PFSK-1 (cell line): ENCODE measurements at regions not wholly inside any gene's neighbourhood (a gene's known extent, or its start where the extent isn't known, plus 50 kb on each side); places are given as distances from the start of the nearest gene placed in this dataset.

Source experiments
- POLR2AphosphoS5 ChIP-seq: IDR thresholded peaks from 2 replicates; pipeline ENCODE4 v1.6.1; 2012; ENCODE audit warnings: low read depth, mild to moderate bottlenecking, control low read depth, low read length, moderate library complexity
- SIN3A ChIP-seq: IDR thresholded peaks from 2 replicates; pipeline ENCODE4 v1.6.1; 2012; ENCODE audit warnings: mild to moderate bottlenecking, low read length, moderate library complexity, borderline replicate concordance; ENCODE audit not compliant: insufficient read depth
- TAF1 ChIP-seq: IDR thresholded peaks from 2 replicates; pipeline ENCODE4 v1.6.1; 2012; ENCODE audit warnings: low read length, control low read depth, borderline replicate concordance; ENCODE audit not compliant: insufficient read depth
- TF ChIP-seq, protein P1 (sequence below), 2 experiments: IDR thresholded peaks; 2 replicates each; pipeline versions ENCODE4 v1.6.1 to v1.8.0; 2011 to 2012; ENCODE audit warnings: low read depth in 2 of 2, low read length in 2 of 2, control low read depth in 1 of 2, inconsistent platforms in 1 of 2, mild to moderate bottlenecking in 1 of 2, moderate library complexity in 1 of 2; ENCODE audit not compliant: insufficient read depth in 1 of 2

DNA sequence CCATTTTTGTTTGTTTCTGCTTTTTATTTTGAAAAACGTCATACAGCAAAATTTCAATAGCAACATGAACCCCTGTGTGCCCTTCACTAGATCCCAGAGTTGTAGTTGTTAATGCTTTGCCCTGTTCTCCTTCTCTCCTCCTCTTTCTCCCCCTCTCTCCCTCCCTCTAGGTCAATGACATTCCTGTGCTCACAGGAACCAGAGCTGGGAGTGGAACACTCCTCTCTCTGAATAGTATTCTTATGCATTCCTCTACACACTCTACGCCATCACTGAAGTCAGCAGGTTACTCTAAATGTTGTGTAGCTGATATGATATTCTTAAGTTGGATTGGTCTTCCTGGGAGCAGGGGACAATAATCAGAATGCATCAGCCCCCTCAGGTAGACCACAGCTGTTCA, 243.4 kb downstream of the SYK start:
- TF ChIP-seq POLR2AphosphoS5 (no peak), TAF1 (no peak), SIN3A (no peak)
- TF ChIP-seq, protein P1, sequence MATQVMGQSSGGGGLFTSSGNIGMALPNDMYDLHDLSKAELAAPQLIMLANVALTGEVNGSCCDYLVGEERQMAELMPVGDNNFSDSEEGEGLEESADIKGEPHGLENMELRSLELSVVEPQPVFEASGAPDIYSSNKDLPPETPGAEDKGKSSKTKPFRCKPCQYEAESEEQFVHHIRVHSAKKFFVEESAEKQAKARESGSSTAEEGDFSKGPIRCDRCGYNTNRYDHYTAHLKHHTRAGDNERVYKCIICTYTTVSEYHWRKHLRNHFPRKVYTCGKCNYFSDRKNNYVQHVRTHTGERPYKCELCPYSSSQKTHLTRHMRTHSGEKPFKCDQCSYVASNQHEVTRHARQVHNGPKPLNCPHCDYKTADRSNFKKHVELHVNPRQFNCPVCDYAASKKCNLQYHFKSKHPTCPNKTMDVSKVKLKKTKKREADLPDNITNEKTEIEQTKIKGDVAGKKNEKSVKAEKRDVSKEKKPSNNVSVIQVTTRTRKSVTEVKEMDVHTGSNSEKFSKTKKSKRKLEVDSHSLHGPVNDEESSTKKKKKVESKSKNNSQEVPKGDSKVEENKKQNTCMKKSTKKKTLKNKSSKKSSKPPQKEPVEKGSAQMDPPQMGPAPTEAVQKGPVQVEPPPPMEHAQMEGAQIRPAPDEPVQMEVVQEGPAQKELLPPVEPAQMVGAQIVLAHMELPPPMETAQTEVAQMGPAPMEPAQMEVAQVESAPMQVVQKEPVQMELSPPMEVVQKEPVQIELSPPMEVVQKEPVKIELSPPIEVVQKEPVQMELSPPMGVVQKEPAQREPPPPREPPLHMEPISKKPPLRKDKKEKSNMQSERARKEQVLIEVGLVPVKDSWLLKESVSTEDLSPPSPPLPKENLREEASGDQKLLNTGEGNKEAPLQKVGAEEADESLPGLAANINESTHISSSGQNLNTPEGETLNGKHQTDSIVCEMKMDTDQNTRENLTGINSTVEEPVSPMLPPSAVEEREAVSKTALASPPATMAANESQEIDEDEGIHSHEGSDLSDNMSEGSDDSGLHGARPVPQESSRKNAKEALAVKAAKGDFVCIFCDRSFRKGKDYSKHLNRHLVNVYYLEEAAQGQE (IDR thresholded peaks at IDR 0.05; ENCODE audit: insufficient read depth in 1 of 2, low read depth in 2 of 2, low read length in 2 of 2): no peak
